ENCODE measurements at regions not wholly inside any gene's neighbourhood (a gene's known extent, or its start where the extent isn't known, plus 50 kb on each side); places are given as distances from the start of the nearest gene placed in this dataset.

GRCh38 chr4:188691811-188692210, 552.6 kb downstream of the TRIML1 start:
- DNase-seq (ENCODE audit: low spot score) = no peak
- TF ChIP-seq CTCF (IDR thresholded peaks at IDR 0.05; ENCODE audit: extremely low read depth, missing control alignments) = no peak

GRCh38 chr4:188695261-188695660, 556.0 kb downstream of the TRIML1 start:
- no peak for TF ChIP-seq CTCF (IDR thresholded peaks at IDR 0.05; ENCODE audit: extremely low read depth, missing control alignments)
- no peak for DNase-seq (ENCODE audit: low spot score)

GRCh38 chr4:188697243-188697642, 558.0 kb downstream of the TRIML1 start:
- DNase-seq (ENCODE audit: low spot score) = no peak
- no peak for TF ChIP-seq CTCF (IDR thresholded peaks at IDR 0.05; ENCODE audit: extremely low read depth, missing control alignments)

- no peak for TF ChIP-seq CTCF (IDR thresholded peaks at IDR 0.05; ENCODE audit: extremely low read depth, missing control alignments)
- DNase-seq (ENCODE audit: low spot score) = no peak
Observed at GRCh38 chr4:188701952-188702351, 562.7 kb downstream of the TRIML1 start.

GRCh38 chr4:188704288-188704687, 565.0 kb downstream of the TRIML1 start:
- no peak for DNase-seq (ENCODE audit: low spot score)
- TF ChIP-seq CTCF (IDR thresholded peaks at IDR 0.05; ENCODE audit: extremely low read depth, missing control alignments) = no peak

- no peak for DNase-seq (ENCODE audit: low spot score)
- no peak for TF ChIP-seq CTCF (IDR thresholded peaks at IDR 0.05; ENCODE audit: extremely low read depth, missing control alignments)
Observed at GRCh38 chr4:188707036-188707435, 567.8 kb downstream of the TRIML1 start.

- no peak for TF ChIP-seq CTCF (IDR thresholded peaks at IDR 0.05; ENCODE audit: extremely low read depth, missing control alignments)
- DNase-seq (ENCODE audit: low spot score) = no peak
Observed at GRCh38 chr4:188714501-188714900, 575.3 kb downstream of the TRIML1 start.
